Stimulated activated memory B cell treated with anti-CD40 and anti-IgM and Interleukin-4, amounts not matched to agents 10 μg/mL and 1 μg/mL and 100 μg/mL, for 72 hours (primary cell): ENCODE measurements at regions not wholly inside any gene's neighbourhood (a gene's known extent, or its start where the extent isn't known, plus 50 kb on each side); places are given as distances from the start of the nearest gene placed in this dataset.
A peak's percentile ranks its signal among the peaks of the same experiment; 100 is the strongest.
"Not testable (repeated sequence)": the region's sequence is repeated elsewhere in the genome, so short reads cannot be mapped to it uniquely, and the experiment has no call there.

Source experiments
- ATAC-seq: fragments of 150-1000 bp; cut with Tn5 transposase; 2 replicates; pipeline ENCODE4 v1.10.0; 2021
- H3K27ac Mint-ChIP-seq: one replicate; pipeline ENCODE4 v1.8.0; 2022; ENCODE audit warnings: mild to moderate bottlenecking, mixed read lengths
- H3K27me3 Mint-ChIP-seq: one replicate; pipeline ENCODE4 v1.8.0; 2022; ENCODE audit warnings: mixed read lengths
- H3K36me3 Mint-ChIP-seq: one replicate; pipeline ENCODE4 v1.8.0; 2022; ENCODE audit warnings: mixed read lengths
- H3K4me1 Mint-ChIP-seq: one replicate; pipeline ENCODE4 v1.8.0; 2022; ENCODE audit warnings: mixed read lengths
- H3K4me3 Mint-ChIP-seq: one replicate; pipeline ENCODE4 v1.8.0; 2022; ENCODE audit warnings: mild to moderate bottlenecking, moderate library complexity, mixed read lengths
- H3K9me3 Mint-ChIP-seq: one replicate; pipeline ENCODE4 v1.8.0; 2022; ENCODE audit warnings: mixed read lengths

- Mint-ChIP-seq H3K27ac (no peak overlapping the region), H3K4me3 (no peak overlapping the region), H3K36me3 (no peaks in the 10 kb centered on the region), H3K27me3 (peaks cover 13% of the 10 kb centered on the region), H3K4me1 (no peaks in the 10 kb centered on the region), H3K9me3 (no peaks in the 10 kb centered on the region)
- ATAC-seq = no peak
Measured at GRCh38 chr22:49400136-49400940, 427.3 kb downstream of the BRD1 start.

- no peak overlapping the region for H3K4me3 Mint-ChIP-seq
- peaks cover 9% of the 10 kb centered on the region for H3K27me3 Mint-ChIP-seq
- H3K36me3 Mint-ChIP-seq = no peaks in the 10 kb centered on the region
- no peak overlapping the region for H3K27ac Mint-ChIP-seq
- no peaks in the 10 kb centered on the region for H3K4me1 Mint-ChIP-seq
- H3K9me3 Mint-ChIP-seq = peaks cover 9% of the 10 kb centered on the region
- ATAC-seq = no peak
Measured at GRCh38 chr22:49398646-49399045, 429.0 kb downstream of the BRD1 start.

- Mint-ChIP-seq H3K36me3 (no peaks in the 10 kb centered on the region), H3K4me1 (no peaks in the 10 kb centered on the region), H3K4me3 (no peak overlapping the region), H3K27me3 (peaks cover 9% of the 10 kb centered on the region), H3K9me3 (peaks cover 11% of the 10 kb centered on the region), H3K27ac (no peak overlapping the region)
- peak; percentile 12 for ATAC-seq
Measured at GRCh38 chr22:49398115-49398514, 429.6 kb downstream of the BRD1 start.

GRCh38 chr22:49396817-49397216, 430.9 kb downstream of the BRD1 start:
- peaks cover 11% of the 10 kb centered on the region for H3K9me3 Mint-ChIP-seq
- peaks cover 20% of the 10 kb centered on the region for H3K27me3 Mint-ChIP-seq
- ATAC-seq = no peak
- H3K27ac Mint-ChIP-seq = no peak overlapping the region
- H3K4me1 Mint-ChIP-seq = no peaks in the 10 kb centered on the region
- no peak overlapping the region for H3K4me3 Mint-ChIP-seq
- H3K36me3 Mint-ChIP-seq = no peaks in the 10 kb centered on the region

- H3K4me1 Mint-ChIP-seq = no peaks in the 10 kb centered on the region
- peaks cover 11% of the 10 kb centered on the region for H3K9me3 Mint-ChIP-seq
- no peak for ATAC-seq
- peaks cover 30% of the 10 kb centered on the region for H3K27me3 Mint-ChIP-seq
- H3K36me3 Mint-ChIP-seq = no peaks in the 10 kb centered on the region
- H3K27ac Mint-ChIP-seq = no peak overlapping the region
- H3K4me3 Mint-ChIP-seq = no peak overlapping the region
Measured at GRCh38 chr22:49395617-49396016, 432.1 kb downstream of the BRD1 start.

GRCh38 chr22:49395062-49395461, 432.6 kb downstream of the BRD1 start:
- not testable (repeated sequence) for H3K4me1 Mint-ChIP-seq, H3K4me3 Mint-ChIP-seq, H3K27ac Mint-ChIP-seq, ATAC-seq, H3K36me3 Mint-ChIP-seq
- Mint-ChIP-seq H3K9me3 (peaks cover 11% of the 10 kb centered on the region), H3K27me3 (peaks cover 36% of the 10 kb centered on the region)

- no peaks in the 10 kb centered on the region for H3K4me1 Mint-ChIP-seq
- no peak overlapping the region for H3K27ac Mint-ChIP-seq
- H3K36me3 Mint-ChIP-seq = no peaks in the 10 kb centered on the region
- no peak overlapping the region for H3K4me3 Mint-ChIP-seq
- H3K9me3 Mint-ChIP-seq = peaks cover 11% of the 10 kb centered on the region
- peaks cover 37% of the 10 kb centered on the region for H3K27me3 Mint-ChIP-seq
- no peak for ATAC-seq
Measured at GRCh38 chr22:49394116-49394785, 433.4 kb downstream of the BRD1 start.

- Mint-ChIP-seq H3K4me3 (no peak overlapping the region), H3K9me3 (peaks cover 11% of the 10 kb centered on the region), H3K27ac (no peak overlapping the region)
Measured at GRCh38 chr22:49393526-49393925, 434.1 kb downstream of the BRD1 start.

GRCh38 chr22:49392841-49393510, 434.7 kb downstream of the BRD1 start:
- H3K27ac Mint-ChIP-seq = no peak overlapping the region
- no peaks in the 10 kb centered on the region for H3K4me1 Mint-ChIP-seq
- no peaks in the 10 kb centered on the region for H3K36me3 Mint-ChIP-seq
- H3K4me3 Mint-ChIP-seq = no peak overlapping the region
- no peak for ATAC-seq
- H3K27me3 Mint-ChIP-seq = peaks cover 37% of the 10 kb centered on the region
- H3K9me3 Mint-ChIP-seq = peaks cover 11% of the 10 kb centered on the region

More at GRCh38 chr22:49393526-49393925, 434.1 kb downstream of the BRD1 start:
- Mint-ChIP-seq H3K4me1 (no peaks in the 10 kb centered on the region), H3K36me3 (no peaks in the 10 kb centered on the region), H3K27me3 (peaks cover 37% of the 10 kb centered on the region)
- ATAC-seq = no peak

- no peak for ATAC-seq
- Mint-ChIP-seq H3K4me1 (no peaks in the 10 kb centered on the region), H3K4me3 (no peak overlapping the region), H3K36me3 (no peaks in the 10 kb centered on the region), H3K9me3 (peaks cover 11% of the 10 kb centered on the region), H3K27ac (no peak overlapping the region), H3K27me3 (peaks cover 37% of the 10 kb centered on the region)
Measured at GRCh38 chr22:49392247-49392646, 435.4 kb downstream of the BRD1 start.

- H3K27ac Mint-ChIP-seq = no peak overlapping the region
- peaks cover 37% of the 10 kb centered on the region for H3K27me3 Mint-ChIP-seq
- H3K4me1 Mint-ChIP-seq = no peaks in the 10 kb centered on the region
- H3K36me3 Mint-ChIP-seq = no peaks in the 10 kb centered on the region
- peaks cover 11% of the 10 kb centered on the region for H3K9me3 Mint-ChIP-seq
- no peak overlapping the region for H3K4me3 Mint-ChIP-seq
- ATAC-seq = no peak
Measured at GRCh38 chr22:49391436-49391835, 436.2 kb downstream of the BRD1 start.

- peaks cover 37% of the 10 kb centered on the region for H3K27me3 Mint-ChIP-seq
- H3K9me3 Mint-ChIP-seq = peaks cover 11% of the 10 kb centered on the region
- no peaks in the 10 kb centered on the region for H3K36me3 Mint-ChIP-seq
- ATAC-seq = no peak
- no peaks in the 10 kb centered on the region for H3K4me1 Mint-ChIP-seq
- H3K4me3 Mint-ChIP-seq = no peak overlapping the region
- H3K27ac Mint-ChIP-seq = no peak overlapping the region
Measured at GRCh38 chr22:49390954-49391353, 436.7 kb downstream of the BRD1 start.

GRCh38 chr22:49383909-49384308, 443.8 kb downstream of the BRD1 start:
- not testable (repeated sequence) for H3K27ac Mint-ChIP-seq, ATAC-seq, H3K27me3 Mint-ChIP-seq, H3K36me3 Mint-ChIP-seq, H3K4me3 Mint-ChIP-seq
- Mint-ChIP-seq H3K4me1 (peaks cover 25% of the 10 kb centered on the region), H3K9me3 (peaks cover 20% of the 10 kb centered on the region)

GRCh38 chr22:49382451-49382735, 445.3 kb downstream of the BRD1 start:
- Mint-ChIP-seq H3K27me3 (no peaks in the 10 kb centered on the region), H3K36me3 (no peaks in the 10 kb centered on the region), H3K9me3 (peaks cover 23% of the 10 kb centered on the region), H3K4me1 (peaks cover 25% of the 10 kb centered on the region), H3K27ac (no peak overlapping the region), H3K4me3 (no peak overlapping the region)
- ATAC-seq = no peak

GRCh38 chr22:49381595-49382450, 445.9 kb downstream of the BRD1 start:
- Mint-ChIP-seq H3K4me3 (no peak overlapping the region), H3K4me1 (peaks cover 25% of the 10 kb centered on the region), H3K27me3 (no peaks in the 10 kb centered on the region), H3K27ac (peak overlapping the region; percentile 44), H3K9me3 (peaks cover 23% of the 10 kb centered on the region), H3K36me3 (no peaks in the 10 kb centered on the region)
- ATAC-seq = no peak
